ENCODE measurements at regions not wholly inside any gene's neighbourhood (a gene's known extent, or its start where the extent isn't known, plus 50 kb on each side); places are given as distances from the start of the nearest gene placed in this dataset.
"Not testable (repeated sequence)": the region's sequence is repeated elsewhere in the genome, so short reads cannot be mapped to it uniquely, and the experiment has no call there.

- Histone ChIP-seq H3K36me3 (ENCODE audit: insufficient read depth, low read length) (no peaks in the 10 kb centered on the region), H3K27ac (no peak overlapping the region), H3K9me3 (ENCODE audit: low read depth, low read length) (no peaks in the 10 kb centered on the region), H3K4me3 (no peak overlapping the region), H3K9ac (ENCODE audit: insufficient read length) (no peak overlapping the region)
- DNase-seq (ENCODE audit: low read depth, low spot score): no peak
- no peak for TF ChIP-seq POLR2AphosphoS5 (IDR thresholded peaks at IDR 0.05; ENCODE audit: borderline replicate concordance, low read depth, low read length)
- no peak for TF ChIP-seq EZH2 (IDR thresholded peaks at IDR 0.05)
- no peak for TF ChIP-seq FOXP2 (optimal IDR thresholded peaks at IDR 0.05; ENCODE audit: control extremely low read depth, extremely low read length, insufficient read depth)
These were observed 52.0 kb upstream of the CPM start for GRCh38 chr12:68984796-68985573.

GRCh38 chr12:68997526-68997925, 64.6 kb upstream of the CPM start:
- not testable (repeated sequence) for H3K36me3 ChIP-seq (ENCODE audit: insufficient read depth, low read length); H3K4me3 ChIP-seq; H3K27ac ChIP-seq; DNase-seq (ENCODE audit: low read depth, low spot score); H3K9ac ChIP-seq (ENCODE audit: insufficient read length); H3K9me3 ChIP-seq (ENCODE audit: low read depth, low read length)

DNA sequence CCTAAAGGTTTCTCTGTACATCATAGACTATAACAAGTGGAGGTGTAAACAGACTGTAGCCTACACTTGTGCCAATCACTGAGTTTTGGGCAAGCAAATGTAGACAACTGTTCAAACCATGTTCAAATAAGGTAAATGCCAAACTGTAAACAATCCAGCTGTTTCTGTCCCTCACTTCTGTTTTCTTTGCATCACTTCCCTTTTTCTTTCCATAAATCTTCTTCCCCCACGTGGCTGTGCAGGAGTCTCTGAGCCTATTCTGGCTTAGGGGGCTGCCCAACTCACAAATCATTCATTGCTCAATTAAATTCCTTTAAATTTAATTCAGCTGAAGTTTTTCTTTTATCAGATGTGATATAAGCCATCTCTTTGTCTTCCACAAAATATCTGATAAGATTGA, 65.1 kb upstream of the CPM start:
- Histone ChIP-seq H3K36me3 (ENCODE audit: insufficient read depth, low read length) (no peaks in the 10 kb centered on the region), H3K9ac (ENCODE audit: insufficient read length) (no peak overlapping the region), H3K4me3 (no peak overlapping the region), H3K27ac (no peak overlapping the region), H3K9me3 (ENCODE audit: low read depth, low read length) (no peaks in the 10 kb centered on the region)
- DNase-seq (ENCODE audit: low read depth, low spot score): no peak
- no peak for TF ChIP-seq EZH2 (IDR thresholded peaks at IDR 0.05)
- TF ChIP-seq POLR2AphosphoS5 (IDR thresholded peaks at IDR 0.05; ENCODE audit: borderline replicate concordance, low read depth, low read length): no peak
- no peak for TF ChIP-seq FOXP2 (optimal IDR thresholded peaks at IDR 0.05; ENCODE audit: control extremely low read depth, extremely low read length, insufficient read depth)

GRCh38 chr12:69000074-69000473, 67.1 kb upstream of the CPM start:
- Histone ChIP-seq H3K36me3 (ENCODE audit: insufficient read depth, low read length) (no peaks in the 10 kb centered on the region), H3K9ac (ENCODE audit: insufficient read length) (no peak overlapping the region)

DNA sequence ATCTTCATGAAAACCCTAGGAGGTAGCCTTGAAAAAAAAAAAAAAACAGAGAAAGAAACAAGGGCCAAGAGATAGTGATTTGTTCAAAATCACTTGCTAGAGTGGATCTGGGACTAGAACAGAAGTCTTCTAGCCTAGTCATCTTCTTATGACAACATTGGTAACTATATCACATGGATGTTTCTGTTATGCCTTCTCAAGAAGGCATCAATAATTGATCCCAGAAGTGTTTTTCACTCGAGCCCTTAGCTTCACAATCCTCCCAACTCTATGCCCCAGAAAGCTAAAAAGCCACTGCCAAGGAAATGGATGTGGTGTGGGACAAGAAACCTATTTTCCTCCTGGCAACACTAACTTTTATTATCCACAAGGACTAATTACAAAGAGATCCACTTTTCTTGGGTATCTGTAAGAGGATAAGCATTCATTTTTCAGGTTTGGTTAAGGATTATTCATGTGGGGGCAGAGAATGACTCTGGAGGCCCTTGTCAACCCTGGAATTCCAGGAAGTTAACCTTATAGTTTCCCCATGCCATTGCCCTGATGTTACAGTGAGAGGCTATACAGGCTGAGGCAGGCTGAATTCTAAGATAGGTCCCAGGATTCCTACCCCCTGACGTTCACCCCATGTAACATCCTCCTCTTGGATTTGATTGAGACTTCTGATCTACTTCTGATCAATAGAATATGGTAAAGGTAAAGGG, 67.7 kb upstream of the CPM start:
- DNase-seq (ENCODE audit: low read depth, low spot score): no peak
- Histone ChIP-seq H3K9me3 (ENCODE audit: low read depth, low read length) (no peaks in the 10 kb centered on the region), H3K36me3 (ENCODE audit: insufficient read depth, low read length) (no peaks in the 10 kb centered on the region), H3K27ac (no peak overlapping the region), H3K4me3 (no peak overlapping the region), H3K9ac (ENCODE audit: insufficient read length) (no peak overlapping the region)
- no peak for TF ChIP-seq FOXP2 (optimal IDR thresholded peaks at IDR 0.05; ENCODE audit: control extremely low read depth, extremely low read length, insufficient read depth)
- no peak for TF ChIP-seq POLR2AphosphoS5 (IDR thresholded peaks at IDR 0.05; ENCODE audit: borderline replicate concordance, low read depth, low read length)
- no peak for TF ChIP-seq EZH2 (IDR thresholded peaks at IDR 0.05)

More at GRCh38 chr12:69000074-69000473, 67.1 kb upstream of the CPM start:
- TF ChIP-seq POLR2AphosphoS5 (IDR thresholded peaks at IDR 0.05; ENCODE audit: borderline replicate concordance, low read depth, low read length) (no peak), EZH2 (IDR thresholded peaks at IDR 0.05) (no peak), FOXP2 (optimal IDR thresholded peaks at IDR 0.05; ENCODE audit: control extremely low read depth, extremely low read length, insufficient read depth) (no peak)
- Histone ChIP-seq H3K9me3 (ENCODE audit: low read depth, low read length) (no peaks in the 10 kb centered on the region), H3K4me3 (no peak overlapping the region), H3K27ac (no peak overlapping the region)
- no peak for DNase-seq (ENCODE audit: low read depth, low spot score)

GRCh38 chr12:69001251-69001650, 68.3 kb upstream of the CPM start:
- DNase-seq (ENCODE audit: low read depth, low spot score): no peak
- Histone ChIP-seq H3K36me3 (ENCODE audit: insufficient read depth, low read length) (no peaks in the 10 kb centered on the region), H3K27ac (no peak overlapping the region), H3K4me3 (no peak overlapping the region), H3K9ac (ENCODE audit: insufficient read length) (no peak overlapping the region), H3K9me3 (ENCODE audit: low read depth, low read length) (no peaks in the 10 kb centered on the region)
- TF ChIP-seq POLR2AphosphoS5 (IDR thresholded peaks at IDR 0.05; ENCODE audit: borderline replicate concordance, low read depth, low read length): no peak
- no peak for TF ChIP-seq FOXP2 (optimal IDR thresholded peaks at IDR 0.05; ENCODE audit: control extremely low read depth, extremely low read length, insufficient read depth)
- no peak for TF ChIP-seq EZH2 (IDR thresholded peaks at IDR 0.05)

- no peak for DNase-seq (ENCODE audit: low read depth, low spot score)
- no peak overlapping the region for H3K4me3 ChIP-seq
- H3K36me3 ChIP-seq (ENCODE audit: insufficient read depth, low read length): no peaks in the 10 kb centered on the region
- H3K9ac ChIP-seq (ENCODE audit: insufficient read length): no peak overlapping the region
- no peaks in the 10 kb centered on the region for H3K9me3 ChIP-seq (ENCODE audit: low read depth, low read length)
- TF ChIP-seq POLR2AphosphoS5 (IDR thresholded peaks at IDR 0.05; ENCODE audit: borderline replicate concordance, low read depth, low read length) (no peak), EZH2 (IDR thresholded peaks at IDR 0.05) (no peak)
- no peak overlapping the region for H3K27ac ChIP-seq
These were observed 70.0 kb upstream of the CPM start for GRCh38 chr12:69002969-69003368.

GRCh38 chr12:69003991-69004390, 71.0 kb upstream of the CPM start:
- TF ChIP-seq FOXP2 (optimal IDR thresholded peaks at IDR 0.05; ENCODE audit: control extremely low read depth, extremely low read length, insufficient read depth): no peak
- no peak for TF ChIP-seq POLR2AphosphoS5 (IDR thresholded peaks at IDR 0.05; ENCODE audit: borderline replicate concordance, low read depth, low read length)
- no peak for TF ChIP-seq EZH2 (IDR thresholded peaks at IDR 0.05)
- H3K36me3 ChIP-seq (ENCODE audit: insufficient read depth, low read length): no peaks in the 10 kb centered on the region

More at GRCh38 chr12:69003991-69004390, 71.0 kb upstream of the CPM start:
- no peaks in the 10 kb centered on the region for H3K9me3 ChIP-seq (ENCODE audit: low read depth, low read length)
- no peak overlapping the region for H3K9ac ChIP-seq (ENCODE audit: insufficient read length)
- H3K4me3 ChIP-seq: no peak overlapping the region
- no peak overlapping the region for H3K27ac ChIP-seq
- no peak for DNase-seq (ENCODE audit: low read depth, low spot score)
